22Rv1 (cell line): ENCODE measurements at regions not wholly inside any gene's neighbourhood (a gene's known extent, or its start where the extent isn't known, plus 50 kb on each side); places are given as distances from the start of the nearest gene placed in this dataset.

Experiments
- CTCF ChIP-seq: fragments of 450-650 bp; IDR thresholded peaks from 2 replicates; pipeline ENCODE4 v1.5.1; 2017; ENCODE audit warnings: mild to moderate bottlenecking
- ZFX ChIP-seq: fragments of 450-650 bp; IDR thresholded peaks from 2 replicates; pipeline ENCODE4 v1.6.1; 2017; ENCODE audit warnings: antibody characterized with exemption, borderline replicate concordance

- no peak for TF ChIP-seq CTCF
- TF ChIP-seq ZFX = no peak
Measured at GRCh38 chr15:98344591-98344990, 303.7 kb upstream of the IGF1R start.
